GM12891 (cell line): ENCODE measurements at regions not wholly inside any gene's neighbourhood (a gene's known extent, or its start where the extent isn't known, plus 50 kb on each side); places are given as distances from the start of the nearest gene placed in this dataset.

Experiments
- DNase-seq: peaks from one replicate; pipeline ENCODE4 v3.0.0; 2011; ENCODE audit warnings: low spot score; ENCODE audit not compliant: insufficient read length
- FAIRE-seq: peaks from 2 replicates; lab custom pipeline; 2011; peaks lifted over from hg19 to GRCh38; lab: Jason Lieb, UNC
- PAX5 ChIP-seq: IDR thresholded peaks from 2 replicates; pipeline ENCODE4 v1.6.1; 2011; ENCODE audit warnings: low read length, moderate library complexity, mild to moderate bottlenecking; ENCODE audit not compliant: insufficient read depth, severe bottlenecking
- POLR2A ChIP-seq: IDR thresholded peaks from 2 replicates; pipeline ENCODE4 v1.6.1; 2011; ENCODE audit warnings: low read depth, low read length, control low read depth
- POLR2AphosphoS5 ChIP-seq: IDR thresholded peaks from 2 replicates; pipeline ENCODE4 v1.6.1; 2011; ENCODE audit warnings: low read depth, low read length, control low read depth
- POU2F2 ChIP-seq: IDR thresholded peaks from 2 replicates; pipeline ENCODE4 v1.6.1; 2011; ENCODE audit warnings: low read depth, mild to moderate bottlenecking, control low read depth, low read length, moderate library complexity
- SPI1 ChIP-seq: IDR thresholded peaks from 2 replicates; pipeline ENCODE4 v1.6.1; 2011; ENCODE audit warnings: low read depth, low read length, control low read depth
- TAF1 ChIP-seq: IDR thresholded peaks from 2 replicates; pipeline ENCODE4 v1.6.1; 2011; ENCODE audit warnings: low read depth, low read length, control low read depth

DNA sequence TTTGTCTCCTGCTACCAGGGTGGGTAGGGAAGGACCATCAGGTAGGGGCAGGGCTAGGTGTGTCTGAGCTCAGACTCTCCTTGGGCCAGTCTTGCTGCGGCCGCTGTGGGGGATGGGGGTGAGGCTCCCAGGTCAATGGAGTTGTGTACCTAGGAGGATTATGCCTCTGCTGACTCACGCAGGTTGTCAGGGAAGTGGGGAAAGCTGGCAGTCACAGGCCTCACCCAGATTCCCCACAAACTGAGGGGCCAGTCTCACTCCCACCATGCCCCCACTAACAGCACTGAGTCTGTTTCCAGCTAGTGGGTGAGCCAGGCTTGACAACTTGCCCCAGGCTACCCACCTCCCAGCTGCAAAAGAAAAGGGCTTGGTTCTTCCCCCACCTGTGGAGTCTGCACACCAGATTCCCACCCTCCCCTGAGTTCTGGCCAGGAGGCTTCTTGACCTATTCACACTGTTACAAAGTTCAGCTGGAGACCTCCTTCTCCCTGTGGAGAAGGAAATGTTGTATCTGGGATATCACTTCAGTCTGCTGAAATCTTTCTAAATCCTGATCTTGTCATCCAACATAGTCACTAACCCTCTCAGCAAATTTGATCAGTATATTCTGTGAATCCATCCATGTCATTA lies 69.2 kb upstream of the GJA8 start:
- TF ChIP-seq PAX5: no peak
- no peak for TF ChIP-seq POLR2AphosphoS5
- no peak for TF ChIP-seq POLR2A
- TF ChIP-seq POU2F2: no peak
- TF ChIP-seq SPI1: no peak
- TF ChIP-seq TAF1: no peak
- DNase-seq (no peak), FAIRE-seq (no peak)

DNA sequence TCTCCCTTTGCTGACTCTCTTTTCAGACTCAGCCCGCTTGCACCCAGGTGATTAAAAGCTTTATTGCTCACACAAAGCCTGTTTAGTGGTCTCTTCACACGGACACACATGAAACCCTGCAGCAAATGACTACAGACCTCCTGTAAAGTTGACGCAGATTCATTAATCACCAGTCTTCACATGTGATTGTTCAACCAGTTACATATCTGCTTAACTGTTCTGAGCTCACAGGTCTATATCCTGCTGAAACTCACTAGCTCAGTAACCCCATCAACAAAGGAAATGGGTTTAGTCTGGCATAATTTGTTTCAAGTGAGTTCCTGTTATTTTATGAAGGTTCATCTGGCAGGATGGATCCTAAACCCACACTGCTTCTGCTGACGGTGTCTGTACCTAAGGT lies 68.4 kb upstream of the GJA8 start:
- no peak for DNase-seq
- FAIRE-seq: no peak
- TF ChIP-seq SPI1 (no peak), TAF1 (no peak), POLR2AphosphoS5 (no peak), POLR2A (no peak), PAX5 (no peak), POU2F2 (no peak)

DNA sequence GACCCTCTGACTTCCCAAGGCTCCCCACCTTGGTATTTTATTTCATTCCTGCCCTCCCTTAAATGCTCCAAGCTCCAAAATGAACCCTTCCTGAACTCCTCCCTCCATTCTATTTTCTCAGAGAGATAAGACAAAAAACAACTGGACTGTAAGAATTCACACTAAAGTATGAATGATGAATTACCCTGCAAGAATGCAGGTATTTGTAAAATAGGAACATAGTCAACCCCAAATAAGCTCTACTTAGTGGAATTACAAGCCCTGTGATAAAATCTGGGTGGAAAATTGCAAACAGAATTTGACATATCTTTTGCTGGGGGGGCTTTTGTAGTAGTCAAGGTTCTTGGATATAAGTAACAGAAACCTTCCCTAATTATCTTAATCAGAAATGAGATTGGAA lies 67.8 kb upstream of the GJA8 start:
- FAIRE-seq (no peak), DNase-seq (no peak)
- TF ChIP-seq POU2F2 (no peak), SPI1 (no peak), TAF1 (no peak), POLR2AphosphoS5 (no peak), POLR2A (no peak), PAX5 (no peak)

DNA sequence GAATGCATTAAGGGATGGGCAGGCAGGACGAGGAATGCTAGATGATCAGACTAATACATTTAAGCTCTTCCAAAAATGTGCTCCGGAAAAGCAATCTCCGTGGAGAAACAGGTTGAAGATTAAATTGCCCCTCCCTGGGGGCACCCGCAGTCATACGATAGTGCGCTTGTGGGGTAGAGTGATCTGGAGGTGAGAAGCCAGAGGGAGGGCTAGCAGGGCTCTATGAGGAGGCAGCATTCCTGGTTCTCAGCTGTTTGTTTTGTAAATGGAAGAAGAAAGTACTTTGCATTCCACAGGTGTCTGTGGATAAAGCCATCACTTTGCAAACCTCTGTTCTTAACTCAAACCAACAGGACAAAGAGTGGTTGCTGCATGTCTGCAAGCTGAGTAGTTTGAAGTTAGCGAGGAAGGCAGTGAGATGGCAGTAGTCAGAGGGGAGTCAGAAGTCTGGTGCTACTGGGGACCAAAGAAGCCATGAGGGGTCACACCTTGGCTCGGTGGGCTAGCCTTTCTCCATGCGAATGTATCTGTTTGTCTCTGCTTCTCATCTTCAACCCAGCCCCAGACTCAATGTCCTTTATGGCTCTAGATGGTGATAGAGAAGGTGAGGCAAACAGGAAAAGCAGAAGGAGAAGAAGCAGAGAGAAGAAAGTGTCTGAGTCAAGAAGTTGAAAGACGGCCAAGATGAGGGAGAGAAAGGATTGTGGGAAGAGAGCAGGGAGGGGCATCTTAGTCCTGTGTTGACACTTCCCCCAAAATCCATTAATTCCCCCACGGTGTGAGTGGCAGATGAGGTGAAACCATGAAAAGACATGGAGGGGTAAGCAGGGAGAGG lies 65.2 kb upstream of the GJA8 start:
- no peak for TF ChIP-seq PAX5
- FAIRE-seq (no peak), DNase-seq (no peak)

DNA sequence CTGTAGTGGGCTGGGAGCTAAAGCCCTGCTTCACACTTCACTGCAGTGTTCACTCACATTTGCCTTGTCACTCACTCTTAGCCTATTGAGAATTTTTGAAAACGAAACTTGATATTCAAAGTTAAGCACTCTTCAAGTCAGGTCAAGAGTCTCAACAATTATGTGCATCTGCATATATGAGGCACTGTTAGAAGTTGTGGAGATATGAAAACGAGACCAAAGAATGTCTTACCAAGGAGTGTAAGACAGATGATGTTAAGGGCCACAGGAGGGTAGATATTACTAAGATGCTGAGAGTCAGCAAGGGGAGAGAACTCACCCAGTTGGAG lies 64.7 kb upstream of the GJA8 start:
- TF ChIP-seq SPI1 (no peak), TAF1 (no peak), POLR2AphosphoS5 (no peak), PAX5 (no peak), POU2F2 (no peak), POLR2A (no peak)
- FAIRE-seq (no peak), DNase-seq (no peak)

DNA sequence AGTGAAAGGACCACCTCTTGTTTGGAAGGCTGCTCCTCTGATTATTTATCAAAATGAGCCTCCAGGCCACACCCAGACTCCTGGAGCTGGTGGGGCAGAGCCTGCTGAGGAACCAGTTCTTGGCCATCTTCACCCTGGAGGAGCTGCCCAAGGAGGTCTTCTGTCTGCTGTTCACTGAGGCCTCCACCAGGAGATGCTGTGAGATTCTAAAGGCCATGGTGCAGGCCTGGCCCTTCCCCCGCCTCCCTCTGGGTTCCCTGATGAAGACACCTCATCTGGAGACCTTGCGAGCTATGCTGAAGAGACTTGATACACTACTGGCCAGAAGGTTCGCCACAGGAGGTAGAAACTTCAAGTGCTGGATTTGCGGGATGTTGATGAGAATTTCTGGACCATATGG lies 61.7 kb upstream of the GJA8 start:
- no peak for FAIRE-seq
- peak; percentile 5 for DNase-seq
- TF ChIP-seq PAX5 (no peak), POU2F2 (no peak), SPI1 (no peak), TAF1 (no peak), POLR2AphosphoS5 (no peak), POLR2A (no peak)

DNA sequence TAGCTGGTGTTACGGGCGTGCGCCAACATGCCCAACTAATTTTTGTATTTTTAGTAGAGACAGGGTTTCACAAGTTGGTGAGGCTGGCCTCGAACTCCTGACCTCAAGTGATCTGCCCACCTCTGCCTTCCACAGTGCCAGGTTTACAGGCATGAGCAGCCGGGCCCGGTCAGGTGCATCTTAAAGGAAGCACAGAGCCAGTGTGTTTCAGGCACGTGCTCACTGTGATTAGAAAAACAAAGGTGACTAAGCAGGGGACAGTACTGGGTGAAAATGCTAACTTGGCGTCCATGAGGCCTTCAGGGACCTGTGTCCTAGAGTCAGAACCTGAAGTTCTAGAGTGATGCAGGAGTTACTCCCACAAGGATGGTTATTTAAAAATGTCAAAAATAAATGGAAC lies 60.0 kb upstream of the GJA8 start:
- no peak for DNase-seq
- TF ChIP-seq POU2F2: no peak
- TF ChIP-seq PAX5: no peak
- TF ChIP-seq POLR2AphosphoS5: no peak
- TF ChIP-seq POLR2A: no peak
- TF ChIP-seq TAF1: no peak
- no peak for TF ChIP-seq SPI1
- FAIRE-seq: no peak

DNA sequence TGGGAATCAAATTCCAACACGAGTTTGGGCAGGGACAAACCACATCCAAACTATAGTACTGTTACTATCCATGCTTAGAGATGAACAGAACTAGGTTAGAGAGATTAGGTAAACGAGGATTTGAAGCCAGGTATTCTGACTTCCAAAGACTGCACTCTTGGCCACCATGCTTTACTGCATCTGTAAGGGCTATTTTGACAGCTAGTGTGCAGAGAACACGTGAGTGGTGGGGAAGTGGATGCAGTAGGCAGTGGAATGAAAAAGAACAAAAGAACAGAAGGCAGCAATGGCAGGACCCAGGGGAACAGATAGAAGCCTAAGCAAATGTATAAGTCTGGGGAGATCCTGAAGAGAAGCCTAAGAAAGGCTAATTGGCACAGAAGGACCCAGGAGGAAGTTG lies 59.1 kb upstream of the GJA8 start:
- FAIRE-seq: no peak
- no peak for DNase-seq
- TF ChIP-seq PAX5: no peak
- no peak for TF ChIP-seq POU2F2
- no peak for TF ChIP-seq POLR2A
- no peak for TF ChIP-seq SPI1
- TF ChIP-seq POLR2AphosphoS5: no peak

DNA sequence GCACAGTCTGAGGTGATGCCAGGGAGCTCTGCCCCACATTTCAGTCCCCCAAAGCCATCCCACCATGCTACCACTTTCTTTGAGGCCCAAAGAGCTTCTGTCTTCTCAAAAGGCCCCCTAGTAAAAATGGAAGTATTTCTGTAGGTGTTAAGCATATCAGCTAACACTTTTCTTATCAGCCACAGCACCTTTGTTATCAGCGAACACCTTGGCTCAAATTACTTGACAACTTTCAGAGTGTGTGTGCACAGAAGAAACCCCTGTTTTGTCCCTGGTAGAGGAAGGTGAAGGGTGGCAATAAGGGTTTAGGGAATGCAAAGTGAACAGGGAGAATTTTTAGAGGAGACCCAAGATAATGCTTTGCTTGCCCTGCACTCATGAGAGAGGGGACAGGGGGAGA lies 54.8 kb upstream of the GJA8 start:
- no peak for FAIRE-seq
- TF ChIP-seq SPI1: no peak
- no peak for DNase-seq
